NCI-H2029 (cell line): ENCODE measurements at regions not wholly inside any gene's neighbourhood (a gene's known extent, or its start where the extent isn't known, plus 50 kb on each side); places are given as distances from the start of the nearest gene placed in this dataset.

Source experiments
- DNase-seq: peaks from one replicate; lab custom pipeline; 2025; lab: John Stamatoyannopoulos, UW

GRCh38 chr9:693201-694091, 148.1 kb upstream of the DMRT1 start:
- no peak for DNase-seq

DNA sequence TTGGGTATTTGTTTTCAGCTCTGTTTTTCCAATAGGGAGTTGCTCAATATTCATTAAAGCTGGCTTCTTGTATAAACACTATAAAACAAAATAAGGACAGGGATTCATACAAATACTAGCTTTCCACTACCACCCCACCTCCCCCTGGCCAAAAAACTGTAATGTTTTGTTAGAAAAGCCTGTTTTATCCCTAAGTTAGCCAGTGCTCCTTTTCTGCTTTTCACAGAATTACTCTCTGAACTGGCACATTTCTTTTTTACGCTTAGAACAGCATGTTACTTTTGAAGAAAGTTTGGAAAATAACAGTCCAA, 147.4 kb upstream of the DMRT1 start:
- no peak for DNase-seq

- no peak for DNase-seq
Observed at GRCh38 chr9:694403-695154, 146.9 kb upstream of the DMRT1 start.

- no peak for DNase-seq
Observed at GRCh38 chr9:695252-695651, 146.2 kb upstream of the DMRT1 start.

DNA sequence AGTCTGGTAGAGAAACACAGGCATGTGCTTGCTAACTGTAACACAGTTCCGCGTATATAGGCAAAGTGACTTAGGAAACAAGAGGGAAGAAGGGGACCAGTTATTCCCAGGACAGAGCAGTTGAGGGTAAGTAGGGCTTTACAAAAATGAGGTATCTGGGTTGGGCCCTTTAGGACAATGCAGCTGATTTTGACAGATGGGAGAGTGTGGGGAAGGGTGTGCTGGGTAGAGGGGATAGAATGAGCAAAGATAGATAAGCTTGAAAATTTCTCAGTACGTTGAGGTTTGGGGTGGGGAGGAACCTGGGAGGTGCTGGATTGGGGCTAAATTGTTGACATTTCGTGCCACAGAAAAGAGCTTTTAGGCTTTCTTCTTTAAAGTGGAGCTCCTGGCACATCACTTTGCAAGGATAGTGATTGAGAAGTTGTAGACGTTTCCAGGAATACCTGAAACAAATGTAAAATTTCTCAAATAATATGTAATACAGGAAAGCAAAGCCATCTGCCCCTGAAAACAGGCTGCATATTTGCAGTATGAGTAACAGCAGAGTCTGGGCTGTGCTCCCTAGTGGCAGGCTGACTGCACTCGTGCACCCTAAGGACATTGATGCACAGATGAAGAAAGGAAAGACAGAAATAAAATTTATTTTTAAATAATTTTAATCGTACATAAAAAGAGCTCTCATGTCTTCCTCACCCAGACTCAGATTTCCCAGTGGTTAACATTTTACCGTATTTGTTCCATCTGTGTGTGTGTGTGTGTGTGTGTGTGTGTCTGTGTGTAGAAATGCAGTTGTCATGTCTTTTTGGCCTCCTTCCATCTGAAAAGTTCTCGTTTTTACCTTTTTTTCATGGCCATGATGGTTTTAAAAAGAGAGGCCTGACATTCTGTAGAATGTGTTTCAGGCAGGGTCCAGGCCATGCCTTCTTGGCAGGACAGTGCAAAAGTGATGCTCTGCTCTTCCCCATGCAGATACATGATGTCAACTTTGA, 144.9 kb upstream of the DMRT1 start:
- DNase-seq, result no peak

GRCh38 chr9:698276-698675, 143.2 kb upstream of the DMRT1 start:
- DNase-seq, result no peak

DNA sequence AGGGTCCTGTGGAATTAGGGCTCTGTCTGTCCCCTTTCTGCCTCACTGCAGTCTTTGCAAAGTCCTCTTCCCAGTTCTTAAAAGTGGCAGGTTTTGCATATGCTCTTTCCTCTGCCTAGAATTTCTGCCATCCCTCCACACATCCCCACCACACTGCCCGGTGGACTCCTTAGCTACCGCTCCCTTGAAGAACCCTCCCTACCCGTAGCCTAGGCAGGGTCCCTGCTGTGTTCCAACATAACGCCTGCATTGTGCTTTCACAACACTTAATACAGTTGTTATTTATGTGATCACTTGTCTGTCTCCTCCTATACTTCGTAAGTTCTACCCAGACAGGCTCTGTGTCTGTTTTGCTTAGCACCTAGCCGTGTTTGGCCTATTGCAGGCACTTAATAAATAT, 142.5 kb upstream of the DMRT1 start:
- no peak for DNase-seq

GRCh38 chr9:699396-699795, 142.1 kb upstream of the DMRT1 start:
- no peak for DNase-seq

DNA sequence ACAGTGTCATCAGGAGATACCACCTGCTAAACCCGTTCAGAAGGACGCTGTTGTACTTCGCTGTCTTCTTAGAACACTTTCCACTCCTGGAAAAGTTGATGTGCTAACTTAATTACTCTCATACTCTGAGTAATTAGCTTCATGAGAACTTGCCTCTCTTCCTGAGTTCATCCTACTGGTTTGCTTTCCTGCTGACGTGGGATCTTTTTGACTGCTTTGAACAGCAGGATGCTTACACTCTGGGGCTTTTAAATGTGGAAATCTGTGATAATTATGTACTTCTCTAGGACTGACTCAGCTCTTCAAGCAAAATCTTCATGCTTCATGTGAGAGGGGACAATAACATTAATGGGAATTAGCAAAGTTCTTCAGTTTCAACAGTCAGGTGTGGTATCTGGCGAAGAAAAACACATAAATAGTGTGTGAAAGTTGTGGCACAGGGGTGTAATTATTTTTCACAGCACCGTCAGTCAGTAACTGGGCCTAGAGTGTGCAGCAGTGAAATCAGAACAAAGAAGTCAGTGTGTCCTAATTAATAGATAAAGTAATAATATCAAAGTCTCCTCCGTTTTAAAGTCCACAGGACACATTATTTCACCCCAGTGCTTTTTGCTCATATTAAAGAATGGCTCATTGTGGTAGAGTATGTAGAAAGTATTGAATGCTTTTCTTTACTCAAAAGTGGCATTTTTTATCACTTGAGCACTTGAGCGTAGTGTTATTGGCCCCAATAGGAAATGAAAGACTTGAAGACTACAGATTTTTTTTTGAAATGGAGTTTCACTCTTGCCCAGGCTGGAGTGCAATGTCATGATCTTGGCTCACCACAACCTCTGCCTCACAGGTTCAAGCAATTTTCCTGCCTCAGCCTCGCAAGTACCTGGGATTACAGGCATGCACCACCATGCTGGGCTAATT, 140.9 kb upstream of the DMRT1 start:
- no peak for DNase-seq

DNA sequence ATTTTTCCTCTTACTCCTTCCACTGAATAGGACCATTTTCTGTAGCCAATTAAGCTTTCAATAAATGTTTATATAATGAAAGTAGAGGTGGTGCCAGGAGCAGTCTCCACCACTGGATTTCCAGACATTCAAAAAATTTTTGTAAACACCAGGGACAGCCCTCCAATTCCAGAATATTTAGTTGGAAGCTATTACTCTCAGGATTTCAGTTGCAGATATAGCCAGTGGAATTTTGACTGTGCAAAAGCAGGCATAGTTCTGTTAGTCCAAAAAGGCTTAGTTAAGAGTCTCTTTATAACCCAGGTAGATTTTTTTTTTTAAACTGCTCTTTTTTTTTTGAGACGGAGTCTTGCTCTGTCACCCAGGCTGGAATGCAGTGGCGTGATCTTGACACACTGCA, 138.1 kb upstream of the DMRT1 start:
- DNase-seq, result no peak

- DNase-seq, result no peak
Observed at GRCh38 chr9:706073-706472, 135.4 kb upstream of the DMRT1 start.

GRCh38 chr9:706606-707459, 134.7 kb upstream of the DMRT1 start:
- DNase-seq, result no peak

DNA sequence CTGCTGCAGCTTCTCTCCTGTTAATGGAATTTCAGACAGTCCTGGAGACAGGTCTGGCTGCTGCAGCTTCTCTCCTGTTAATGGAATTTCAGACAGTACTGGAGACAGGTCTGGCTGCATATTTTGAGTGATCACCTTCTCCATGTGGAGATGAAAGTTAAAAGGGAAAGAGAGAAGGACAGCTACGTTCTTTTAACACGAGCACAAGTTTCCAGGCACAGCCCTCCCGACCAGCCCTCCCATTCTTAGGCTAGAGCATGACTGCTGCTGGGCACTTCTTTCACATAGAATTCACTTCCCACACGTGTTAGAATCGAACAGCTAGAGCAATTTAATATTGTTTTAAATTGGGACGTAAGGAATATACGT, 133.3 kb upstream of the DMRT1 start:
- DNase-seq, result no peak

DNA sequence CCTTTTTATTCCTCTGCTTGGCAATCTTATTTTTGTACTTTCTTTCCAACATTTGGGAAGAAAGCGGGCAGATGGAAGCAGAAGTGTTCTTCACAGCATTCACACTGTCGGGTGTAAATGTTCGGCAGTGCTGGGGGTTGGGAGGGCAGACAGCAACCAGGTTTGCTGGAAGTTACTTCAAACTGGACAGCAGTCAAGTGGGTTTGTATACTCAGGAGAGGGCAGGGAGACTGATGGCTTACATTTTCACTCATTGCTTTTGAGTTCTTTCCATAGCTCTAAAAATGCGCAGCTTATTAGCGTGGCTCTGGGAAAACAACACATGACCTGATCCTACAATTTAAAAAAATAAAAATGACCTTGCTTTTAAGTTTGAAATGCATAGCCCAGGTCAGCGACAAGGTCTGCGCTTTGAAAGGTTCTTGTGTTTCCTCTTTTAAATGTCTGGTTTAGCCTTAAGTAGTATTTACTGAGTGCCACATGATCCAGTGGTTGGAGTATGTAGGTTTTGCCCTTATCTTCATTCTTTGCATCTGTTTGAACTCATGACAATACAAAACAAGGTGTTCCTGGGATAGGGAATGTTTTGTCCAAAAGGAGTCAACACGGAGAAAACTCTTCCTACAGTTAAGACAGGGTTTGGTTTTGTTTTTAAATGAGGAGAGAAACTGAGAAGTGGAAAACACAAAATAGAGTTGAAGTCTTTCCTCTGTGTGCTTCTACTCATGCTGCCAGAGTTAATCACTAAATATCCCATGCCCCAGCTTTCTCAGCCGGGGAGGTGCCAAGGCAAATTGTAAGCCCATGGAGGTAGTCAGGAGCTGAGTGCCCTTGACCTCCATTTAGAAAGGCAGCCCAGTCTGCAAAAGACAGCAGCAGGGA, 132.7 kb upstream of the DMRT1 start:
- DNase-seq, result no peak

- no peak for DNase-seq
Observed at GRCh38 chr9:710951-711745, 130.3 kb upstream of the DMRT1 start.

DNA sequence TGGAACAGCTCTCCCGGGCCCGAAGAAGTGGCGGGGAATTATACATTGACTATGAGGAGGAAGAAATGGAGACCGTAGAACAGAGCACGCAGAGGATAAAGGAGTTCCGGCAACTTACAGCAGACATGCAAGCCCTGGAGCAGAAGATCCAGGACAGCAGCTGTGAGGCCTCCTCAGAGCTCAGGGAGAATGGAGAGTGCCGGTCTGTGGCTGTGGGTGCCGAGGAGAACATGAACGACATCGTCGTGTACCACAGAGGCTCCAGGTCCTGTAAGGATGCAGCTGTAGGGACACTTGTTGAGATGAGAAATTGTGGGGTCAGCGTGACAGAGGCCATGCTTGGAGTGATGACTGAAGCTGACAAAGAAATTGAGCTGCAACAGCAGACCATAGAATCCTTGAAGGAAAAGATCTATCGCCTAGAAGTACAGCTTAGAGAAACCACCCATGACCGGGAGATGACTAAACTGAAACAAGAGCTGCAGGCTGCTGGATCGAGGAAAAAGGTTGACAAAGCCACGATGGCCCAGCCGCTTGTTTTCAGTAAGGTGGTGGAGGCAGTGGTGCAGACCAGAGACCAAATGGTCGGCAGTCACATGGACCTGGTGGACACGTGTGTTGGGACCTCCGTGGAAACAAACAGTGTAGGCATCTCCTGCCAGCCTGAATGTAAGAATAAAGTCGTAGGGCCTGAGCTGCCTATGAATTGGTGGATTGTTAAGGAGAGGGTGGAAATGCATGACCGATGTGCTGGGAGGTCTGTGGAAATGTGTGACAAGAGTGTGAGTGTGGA, 129.5 kb upstream of the DMRT1 start:
- no peak for DNase-seq

- no peak for DNase-seq
Observed at GRCh38 chr9:712643-713042, 128.9 kb upstream of the DMRT1 start.

- no peak for DNase-seq
Observed at GRCh38 chr9:713091-713490, 128.4 kb upstream of the DMRT1 start.
